ENCODE measurements at regions not wholly inside any gene's neighbourhood (a gene's known extent, or its start where the extent isn't known, plus 50 kb on each side); places are given as distances from the start of the nearest gene placed in this dataset.

DNA sequence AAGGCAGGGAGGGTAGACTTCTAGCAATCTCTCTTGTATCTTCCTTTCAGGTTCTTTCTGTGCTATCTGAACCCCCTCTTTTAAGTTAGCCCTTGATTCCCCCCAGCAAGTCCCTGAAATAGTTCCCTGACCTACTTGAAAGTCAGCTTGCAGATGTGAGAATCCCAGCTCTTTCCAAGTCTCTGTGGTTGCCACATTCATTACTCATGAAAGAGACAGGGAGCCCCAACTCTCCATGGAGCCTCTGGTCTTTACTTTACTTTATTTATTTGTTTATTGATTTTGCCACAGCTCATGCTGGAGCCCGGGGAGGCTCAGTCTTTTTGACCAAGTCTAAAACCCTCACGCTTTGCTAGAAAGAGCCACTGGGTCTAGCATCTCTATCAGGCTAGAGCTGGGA is 193.6 kb upstream of the FAR2 start:
- Histone ChIP-seq H3K27ac (no peak overlapping the region), H3K9me3 (no peaks in the 10 kb centered on the region), H3K36me3 (no peaks in the 10 kb centered on the region), H3K4me1 (peaks cover 0 to 8% (median 3%) of the 10 kb centered on the region in 3 donors), H3K4me3 (no peak overlapping the region), H3K27me3 (no peaks in the 10 kb centered on the region)
- DNase-seq = no peak
- no peak for TF ChIP-seq POLR2A (IDR thresholded peaks at IDR 0.05)
- TF ChIP-seq, protein P1, sequence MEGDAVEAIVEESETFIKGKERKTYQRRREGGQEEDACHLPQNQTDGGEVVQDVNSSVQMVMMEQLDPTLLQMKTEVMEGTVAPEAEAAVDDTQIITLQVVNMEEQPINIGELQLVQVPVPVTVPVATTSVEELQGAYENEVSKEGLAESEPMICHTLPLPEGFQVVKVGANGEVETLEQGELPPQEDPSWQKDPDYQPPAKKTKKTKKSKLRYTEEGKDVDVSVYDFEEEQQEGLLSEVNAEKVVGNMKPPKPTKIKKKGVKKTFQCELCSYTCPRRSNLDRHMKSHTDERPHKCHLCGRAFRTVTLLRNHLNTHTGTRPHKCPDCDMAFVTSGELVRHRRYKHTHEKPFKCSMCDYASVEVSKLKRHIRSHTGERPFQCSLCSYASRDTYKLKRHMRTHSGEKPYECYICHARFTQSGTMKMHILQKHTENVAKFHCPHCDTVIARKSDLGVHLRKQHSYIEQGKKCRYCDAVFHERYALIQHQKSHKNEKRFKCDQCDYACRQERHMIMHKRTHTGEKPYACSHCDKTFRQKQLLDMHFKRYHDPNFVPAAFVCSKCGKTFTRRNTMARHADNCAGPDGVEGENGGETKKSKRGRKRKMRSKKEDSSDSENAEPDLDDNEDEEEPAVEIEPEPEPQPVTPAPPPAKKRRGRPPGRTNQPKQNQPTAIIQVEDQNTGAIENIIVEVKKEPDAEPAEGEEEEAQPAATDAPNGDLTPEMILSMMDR (IDR thresholded peaks at IDR 0.05) = no peak
- intact Hi-C loops (cut with DNase I) = no loop called here
- WGBS, 2 donors = 60 to 73% methylated on average over 2 of the region's 2 CpGs

DNA sequence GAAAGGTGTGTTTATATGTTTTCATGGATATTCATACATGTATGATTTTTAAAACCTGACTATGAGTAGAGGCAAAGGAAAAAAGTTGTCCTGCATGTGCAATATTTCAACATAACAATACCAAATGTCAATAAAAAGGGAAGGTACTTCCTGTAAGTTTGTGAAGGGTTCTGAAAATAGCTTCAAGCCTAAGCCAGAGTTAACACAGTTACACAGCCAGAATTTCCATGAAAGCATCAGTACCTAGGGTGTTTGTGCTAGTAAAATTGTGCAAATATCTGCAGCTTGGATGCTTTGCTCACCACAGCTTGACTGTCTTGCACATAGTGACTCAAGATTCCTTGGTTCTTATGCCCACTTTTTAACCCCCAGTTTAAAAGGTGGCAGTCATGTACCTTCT is 193.1 kb upstream of the FAR2 start:
- H3K27ac ChIP-seq = no peak overlapping the region
- H3K36me3 ChIP-seq = no peaks in the 10 kb centered on the region
- DNase-seq = no peak
- H3K4me1 ChIP-seq = peaks cover 0 to 8% (median 3%) of the 10 kb centered on the region in 3 donors
- H3K4me3 ChIP-seq = no peak overlapping the region
- intact Hi-C loops (cut with DNase I) = no loop called here
- no peaks in the 10 kb centered on the region for H3K9me3 ChIP-seq
- TF ChIP-seq, protein P1 (IDR thresholded peaks at IDR 0.05) = no peak
- no peak for TF ChIP-seq POLR2A (IDR thresholded peaks at IDR 0.05)
- H3K27me3 ChIP-seq = no peaks in the 10 kb centered on the region

DNA sequence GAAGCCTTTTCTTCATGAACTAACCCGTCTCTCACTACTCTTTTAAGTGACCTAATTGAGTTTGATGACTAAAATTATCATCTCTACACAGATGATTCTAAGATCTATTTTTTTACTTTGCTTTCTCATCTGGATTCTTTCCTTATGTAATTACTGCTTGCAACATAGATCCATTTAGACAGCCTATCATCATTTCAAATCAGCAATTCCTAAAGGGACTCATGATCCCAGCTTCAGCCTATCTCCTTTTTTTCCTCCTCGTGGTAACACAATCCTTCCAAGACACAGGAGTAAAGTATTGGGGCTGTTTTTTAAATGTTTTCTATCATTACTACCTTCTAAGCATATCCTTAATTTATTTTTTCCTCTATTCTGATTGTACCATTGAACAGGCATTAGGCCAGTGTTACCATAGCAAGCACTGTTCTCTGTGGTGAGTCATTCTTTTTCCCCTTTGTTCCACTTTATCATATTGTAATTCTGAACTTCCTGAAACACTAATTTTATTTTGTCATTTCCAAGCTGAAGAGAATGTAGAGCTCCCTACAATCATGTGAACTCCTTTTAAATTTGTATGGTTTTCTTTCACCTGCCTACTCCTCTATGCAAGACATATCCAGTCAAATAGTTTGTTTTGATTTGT is 190.4 kb upstream of the FAR2 start:
- peaks cover 0 to 10% (median 8%) of the 10 kb centered on the region in 3 donors for H3K4me1 ChIP-seq
- 53 to 58% methylated on average over 2 of the region's 2 CpGs for WGBS, 2 donors
- intact Hi-C loops (cut with DNase I) = no loop called here
- H3K27ac ChIP-seq = peak overlapping the region in 3 of 4 donors; percentile 2 to 66 (median 30)
- DNase-seq = no peak
- H3K36me3 ChIP-seq = no peaks in the 10 kb centered on the region
- H3K4me3 ChIP-seq = no peak overlapping the region
- H3K9me3 ChIP-seq = no peaks in the 10 kb centered on the region
- no peaks in the 10 kb centered on the region for H3K27me3 ChIP-seq
- TF ChIP-seq POLR2A (IDR thresholded peaks at IDR 0.05) = no peak

DNA sequence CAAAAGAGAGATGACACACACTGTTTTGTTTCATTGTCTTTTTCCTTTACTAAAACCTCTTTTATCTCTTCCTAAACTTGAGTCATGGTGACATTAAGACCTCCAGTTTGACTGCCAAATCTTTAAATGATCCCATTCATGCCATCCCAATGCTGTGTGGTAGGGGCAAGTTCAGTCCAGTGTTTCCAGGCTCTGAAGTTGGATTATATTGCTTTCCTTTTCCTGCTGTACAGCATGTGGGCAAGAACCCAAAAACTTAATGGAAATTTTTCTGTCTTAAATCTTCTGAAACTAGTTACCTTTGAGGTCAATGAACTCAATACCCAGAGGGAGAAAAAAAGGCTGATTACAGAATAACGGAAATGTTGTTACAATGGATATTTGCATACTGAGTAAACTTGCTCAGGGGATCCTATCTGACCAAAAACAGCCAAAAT is 187.1 kb upstream of the FAR2 start:
- no peaks in the 10 kb centered on the region for H3K9me3 ChIP-seq
- no peaks in the 10 kb centered on the region for H3K36me3 ChIP-seq
- no peaks in the 10 kb centered on the region for H3K27me3 ChIP-seq
- H3K4me1 ChIP-seq = peaks cover 0 to 25% (median 8%) of the 10 kb centered on the region in 3 donors
- TF ChIP-seq, protein P1 (IDR thresholded peaks at IDR 0.05) = no peak
- TF ChIP-seq POLR2A (IDR thresholded peaks at IDR 0.05) = no peak
- H3K27ac ChIP-seq = peak overlapping the region in 2 of 4 donors; percentile 14 to 15
- 14 to 38% methylated on average over 1 of the region's 1 CpG for WGBS, 2 donors
- H3K4me3 ChIP-seq = no peak overlapping the region
- intact Hi-C loops (cut with DNase I) = no loop called here
- no peak for DNase-seq

DNA sequence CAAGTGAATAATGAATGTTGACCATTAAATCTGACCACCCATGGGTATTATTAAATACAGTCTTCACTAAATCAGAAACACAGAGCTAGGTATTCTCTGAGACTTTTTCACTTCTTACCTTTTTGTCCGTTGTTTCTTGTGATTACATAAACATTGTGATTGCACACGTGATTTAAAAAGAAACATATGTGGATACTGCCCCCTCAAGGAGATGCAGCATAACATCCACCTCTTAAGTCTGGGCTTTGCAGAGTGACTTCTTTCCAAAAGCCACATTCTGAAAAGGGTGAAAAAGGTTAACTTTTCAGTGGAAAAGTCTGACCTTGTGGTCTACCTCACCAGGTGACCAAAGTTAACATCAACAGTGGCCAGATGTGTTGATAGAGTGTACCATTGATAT is 185.5 kb upstream of the FAR2 start:
- no peaks in the 10 kb centered on the region for H3K27me3 ChIP-seq
- intact Hi-C loops (cut with DNase I) = no loop called here
- H3K9me3 ChIP-seq = no peaks in the 10 kb centered on the region
- H3K4me1 ChIP-seq = peaks cover 0 to 24% (median 7%) of the 10 kb centered on the region in 3 donors
- TF ChIP-seq, protein P1 (IDR thresholded peaks at IDR 0.05) = peak in 5 of 6 experiments; percentile 12 to 64 (median 26)
- TF ChIP-seq POLR2A (IDR thresholded peaks at IDR 0.05) = no peak
- H3K4me3 ChIP-seq = no peak overlapping the region
- no peaks in the 10 kb centered on the region for H3K36me3 ChIP-seq
- DNase-seq = no peak
- 3 to 6% methylated on average over 2 of the region's 2 CpGs for WGBS, 2 donors
- H3K27ac ChIP-seq = no peak overlapping the region

Data from esophagus squamous epithelium (tissue), 5 donors.